Memory B cell (primary cell): ENCODE measurements at regions not wholly inside any gene's neighbourhood (a gene's known extent, or its start where the extent isn't known, plus 50 kb on each side); places are given as distances from the start of the nearest gene placed in this dataset.

Experiments
- ATAC-seq: fragments of 150-1000 bp; cut with Tn5 transposase; 2 replicates; pipeline ENCODE4 v1.10.0; 2021; ENCODE audit warnings: low read depth, mild to moderate bottlenecking, moderate library complexity
- DNase-seq, 2 donors: peaks; one replicate each; pipeline ENCODE4 v3.0.0; 2022; ENCODE audit warnings: low spot score in 2 of 2
- H3K27ac Mint-ChIP-seq: one replicate; pipeline ENCODE4 v1.8.0; 2022; ENCODE audit warnings: mild to moderate bottlenecking, moderate library complexity, mixed read lengths
- H3K27me3 Mint-ChIP-seq: one replicate; pipeline ENCODE4 v1.8.0; 2022; ENCODE audit warnings: mixed read lengths
- H3K36me3 Mint-ChIP-seq: one replicate; pipeline ENCODE4 v1.8.0; 2022; ENCODE audit warnings: mild to moderate bottlenecking, mixed read lengths
- H3K4me1 Mint-ChIP-seq: one replicate; pipeline ENCODE4 v1.8.0; 2022; ENCODE audit warnings: mixed read lengths
- H3K4me3 Mint-ChIP-seq: one replicate; pipeline ENCODE4 v1.8.0; 2022; ENCODE audit warnings: mild to moderate bottlenecking, moderate library complexity, mixed read lengths
- H3K9me3 Mint-ChIP-seq: one replicate; pipeline ENCODE4 v1.8.0; 2022; ENCODE audit warnings: mixed read lengths

DNA sequence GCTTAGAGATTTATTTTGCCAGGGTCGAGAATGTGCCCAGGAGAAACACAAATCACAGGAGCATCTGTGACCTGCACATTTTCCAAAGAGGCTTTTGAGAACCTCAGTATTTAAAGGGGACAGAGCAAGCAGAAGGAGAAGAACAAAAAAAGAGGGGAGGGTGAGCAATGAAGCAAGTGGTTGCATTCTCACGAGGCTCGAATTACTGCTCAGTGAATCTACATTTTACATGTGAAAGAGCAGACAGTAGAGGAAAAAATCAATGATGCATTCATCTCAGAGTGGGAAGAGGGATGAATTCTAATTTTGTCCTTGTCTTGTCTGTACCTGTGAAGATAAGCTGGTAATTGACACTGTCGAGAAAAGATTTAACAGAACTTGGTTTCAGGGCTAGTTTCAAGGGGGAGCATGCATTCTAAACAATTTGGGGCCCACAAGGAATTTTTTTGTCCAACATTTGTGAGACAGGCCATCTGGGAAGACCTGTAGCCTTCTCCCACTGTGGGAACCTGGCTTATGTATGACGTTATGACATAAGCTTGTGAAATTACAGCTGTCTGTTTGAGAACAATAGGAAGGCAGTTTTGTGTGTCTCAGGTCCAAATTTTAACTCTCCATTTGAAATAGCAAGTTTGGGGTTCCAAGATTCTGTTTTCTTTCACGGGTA, 855.1 kb downstream of the SLITRK5 start:
- DNase-seq: no peak
- H3K27me3 Mint-ChIP-seq: no peaks in the 10 kb centered on the region
- no peak for ATAC-seq
- H3K27ac Mint-ChIP-seq: no peak overlapping the region
- H3K4me1 Mint-ChIP-seq: no peaks in the 10 kb centered on the region
- no peaks in the 10 kb centered on the region for H3K36me3 Mint-ChIP-seq
- peaks cover 4% of the 10 kb centered on the region for H3K9me3 Mint-ChIP-seq
- no peak overlapping the region for H3K4me3 Mint-ChIP-seq

DNA sequence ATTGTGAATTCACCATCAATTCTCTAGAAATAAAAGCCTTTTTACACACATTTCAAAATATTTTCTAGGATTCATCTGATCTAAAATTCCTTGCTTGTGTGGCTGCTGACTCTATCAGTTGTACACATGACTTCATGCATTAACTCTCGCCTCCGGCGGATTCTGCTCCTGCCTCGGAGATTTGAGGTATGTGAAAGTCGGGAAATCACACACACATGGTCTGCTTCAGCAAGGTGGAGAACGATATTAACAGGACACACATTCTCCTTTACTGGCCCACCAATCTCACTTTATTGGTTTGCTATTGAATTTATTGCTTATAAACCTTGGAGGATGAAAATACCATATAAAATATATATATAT, 855.7 kb downstream of the SLITRK5 start:
- no peak for ATAC-seq
- no peak for DNase-seq
- Mint-ChIP-seq H3K27me3 (no peaks in the 10 kb centered on the region), H3K27ac (no peak overlapping the region), H3K9me3 (peaks cover 4% of the 10 kb centered on the region), H3K36me3 (no peaks in the 10 kb centered on the region), H3K4me3 (no peak overlapping the region), H3K4me1 (no peaks in the 10 kb centered on the region)

DNA sequence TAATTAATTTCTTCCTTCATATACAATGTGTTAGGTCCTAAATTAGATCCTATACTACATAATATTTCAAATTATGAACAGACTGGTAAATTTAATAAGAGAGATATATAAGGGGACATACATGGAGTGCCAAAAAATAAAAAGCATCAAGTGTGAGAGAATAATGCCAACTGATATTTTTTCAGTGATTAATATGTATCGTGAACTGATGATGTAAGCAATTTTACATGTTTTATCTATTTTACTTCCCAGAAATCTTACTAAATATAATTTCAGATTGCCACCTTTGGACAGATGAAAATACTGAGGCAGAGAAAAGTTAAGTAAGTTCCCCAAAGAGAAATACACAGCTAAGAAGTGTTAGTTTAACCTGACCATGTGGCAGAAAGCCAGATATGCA, 870.8 kb downstream of the SLITRK5 start:
- no peak for ATAC-seq
- H3K36me3 Mint-ChIP-seq: no peaks in the 10 kb centered on the region

DNA sequence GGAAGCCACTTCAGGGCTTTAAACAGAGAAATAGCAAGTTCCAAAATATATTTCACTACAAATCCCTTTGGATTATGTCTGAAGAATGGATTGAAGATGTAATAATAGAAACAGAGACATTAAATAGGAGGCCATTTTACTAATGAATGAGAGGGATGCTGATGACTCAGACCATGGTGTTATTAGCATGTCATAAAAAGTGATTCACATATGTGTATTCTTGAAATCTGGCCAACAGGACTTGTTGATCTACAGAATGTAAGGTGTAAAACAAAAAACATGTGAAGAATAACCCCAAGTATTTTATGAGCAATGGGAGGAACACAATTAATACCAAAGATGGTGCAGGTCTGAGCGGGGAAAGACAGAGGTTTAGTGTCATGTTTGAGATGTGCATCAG, 873.7 kb downstream of the SLITRK5 start:
- ATAC-seq (no peak), DNase-seq (no peak)
- no peaks in the 10 kb centered on the region for H3K36me3 Mint-ChIP-seq
- no peaks in the 10 kb centered on the region for H3K4me1 Mint-ChIP-seq
- peaks cover 4% of the 10 kb centered on the region for H3K9me3 Mint-ChIP-seq
- no peaks in the 10 kb centered on the region for H3K27me3 Mint-ChIP-seq
- no peak overlapping the region for H3K27ac Mint-ChIP-seq
- no peak overlapping the region for H3K4me3 Mint-ChIP-seq

More for the DNA sequence above, 870.8 kb downstream of the SLITRK5 start:
- DNase-seq: no peak
- peaks cover 4% of the 10 kb centered on the region for H3K9me3 Mint-ChIP-seq
- H3K4me1 Mint-ChIP-seq: no peaks in the 10 kb centered on the region
- H3K4me3 Mint-ChIP-seq: no peak overlapping the region
- H3K27ac Mint-ChIP-seq: no peak overlapping the region
- no peaks in the 10 kb centered on the region for H3K27me3 Mint-ChIP-seq

DNA sequence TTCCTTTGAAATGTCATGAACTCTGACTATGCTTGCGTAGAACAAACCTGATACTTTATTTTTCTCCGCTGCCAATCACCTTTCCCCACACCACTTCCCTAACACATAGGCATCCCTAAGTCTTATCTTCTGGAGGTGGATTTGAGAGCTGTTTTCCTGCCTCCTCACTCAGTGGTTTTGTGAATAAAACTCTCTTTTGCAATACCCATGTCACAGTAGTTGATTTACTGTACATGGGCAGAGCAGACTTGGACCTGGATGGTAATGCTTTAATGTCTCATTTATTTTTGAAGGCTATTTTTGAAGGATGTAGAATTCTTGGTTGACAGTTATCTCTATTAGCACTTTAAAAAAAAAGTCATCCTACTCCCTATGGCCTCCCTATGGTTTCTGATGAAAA, 881.8 kb downstream of the SLITRK5 start:
- Mint-ChIP-seq H3K36me3 (no peaks in the 10 kb centered on the region), H3K9me3 (peaks cover 2% of the 10 kb centered on the region), H3K27ac (no peak overlapping the region), H3K4me1 (no peaks in the 10 kb centered on the region), H3K4me3 (no peak overlapping the region), H3K27me3 (no peaks in the 10 kb centered on the region)
- DNase-seq (no peak), ATAC-seq (no peak)

DNA sequence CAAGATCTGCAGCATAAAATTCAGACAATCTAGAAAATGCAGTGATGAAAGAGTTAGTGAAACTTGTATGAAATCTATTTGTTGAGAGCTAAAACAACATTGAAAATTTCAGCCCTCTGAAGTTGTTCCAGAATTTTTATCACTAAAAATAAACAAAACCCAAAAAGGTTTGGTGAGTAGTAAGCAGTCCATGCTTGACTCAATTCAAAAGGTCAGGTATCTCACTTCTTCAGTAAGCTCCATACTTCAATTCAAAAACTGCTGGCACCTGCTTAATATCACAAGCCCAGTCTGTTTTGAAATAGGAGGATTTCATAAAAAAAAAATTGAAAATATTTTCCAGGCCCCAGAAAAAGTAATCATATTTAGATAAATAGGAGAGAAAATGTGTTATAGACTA, 894.4 kb downstream of the SLITRK5 start:
- DNase-seq: no peak
- Mint-ChIP-seq H3K9me3 (peaks cover 7% of the 10 kb centered on the region), H3K27me3 (no peaks in the 10 kb centered on the region), H3K4me1 (no peaks in the 10 kb centered on the region), H3K4me3 (no peak overlapping the region), H3K27ac (no peak overlapping the region), H3K36me3 (no peaks in the 10 kb centered on the region)
- no peak for ATAC-seq

DNA sequence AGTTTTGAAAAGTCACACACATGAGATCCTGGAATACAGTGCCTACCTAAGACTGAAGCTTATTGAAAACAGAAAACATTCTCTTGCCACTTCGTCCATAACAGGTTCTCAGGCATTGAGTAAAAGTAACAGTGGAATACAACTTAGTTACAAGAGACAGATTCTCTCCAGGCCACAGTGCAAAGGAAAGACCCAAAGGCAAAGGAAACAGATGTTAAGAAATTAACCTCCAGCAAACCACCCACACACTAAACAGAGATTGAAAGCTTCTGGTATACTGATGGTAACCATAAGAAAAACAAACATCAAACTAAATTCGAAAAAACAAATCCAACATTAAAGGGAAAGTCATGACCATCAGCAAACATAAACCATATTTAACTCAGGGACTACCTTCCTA, 914.7 kb downstream of the SLITRK5 start:
- no peak for ATAC-seq
- Mint-ChIP-seq H3K4me1 (no peaks in the 10 kb centered on the region), H3K9me3 (peaks cover 7% of the 10 kb centered on the region), H3K4me3 (no peak overlapping the region), H3K36me3 (no peaks in the 10 kb centered on the region), H3K27me3 (no peaks in the 10 kb centered on the region), H3K27ac (no peak overlapping the region)
- DNase-seq: no peak

DNA sequence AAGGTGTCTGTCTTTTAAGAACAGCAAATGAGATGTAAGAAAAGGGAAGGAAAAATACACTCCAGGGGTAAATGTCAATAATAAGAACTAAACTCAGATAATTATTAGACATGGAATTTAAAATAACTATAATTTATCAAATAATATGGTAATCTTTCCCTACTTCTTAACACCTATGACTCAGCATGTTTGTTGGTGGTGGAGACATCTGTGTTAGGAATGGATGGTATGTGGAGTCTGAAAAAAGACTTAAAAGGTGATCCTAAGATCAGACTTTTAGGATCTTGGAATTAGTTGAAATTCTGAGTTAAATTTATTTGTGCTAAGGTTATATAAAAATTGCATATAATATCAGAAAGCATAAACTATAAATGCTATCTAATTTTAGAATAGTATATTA, 915.1 kb downstream of the SLITRK5 start:
- H3K36me3 Mint-ChIP-seq: no peaks in the 10 kb centered on the region
- peaks cover 7% of the 10 kb centered on the region for H3K9me3 Mint-ChIP-seq
- no peaks in the 10 kb centered on the region for H3K4me1 Mint-ChIP-seq
- H3K27ac Mint-ChIP-seq: no peak overlapping the region
- no peak for DNase-seq
- no peaks in the 10 kb centered on the region for H3K27me3 Mint-ChIP-seq
- H3K4me3 Mint-ChIP-seq: no peak overlapping the region
- ATAC-seq: no peak

DNA sequence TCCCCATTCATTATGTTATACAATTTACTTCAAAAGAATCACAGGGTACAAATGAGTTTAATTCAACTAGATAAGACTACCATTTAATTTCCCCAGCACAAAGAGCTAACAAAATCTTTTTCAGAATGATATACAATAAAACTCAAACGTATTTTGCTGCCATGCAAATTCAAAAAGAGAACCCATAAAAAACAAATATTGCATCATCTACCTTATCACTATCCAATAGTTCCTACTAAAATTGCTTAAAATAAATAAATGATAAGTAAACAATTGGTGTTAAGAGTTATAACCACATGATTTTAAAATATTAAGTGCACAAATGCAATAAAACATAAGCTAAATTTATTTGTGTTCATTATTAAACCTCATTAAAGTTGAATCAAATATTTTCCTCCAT, 919.4 kb downstream of the SLITRK5 start:
- H3K4me1 Mint-ChIP-seq: no peaks in the 10 kb centered on the region

DNA sequence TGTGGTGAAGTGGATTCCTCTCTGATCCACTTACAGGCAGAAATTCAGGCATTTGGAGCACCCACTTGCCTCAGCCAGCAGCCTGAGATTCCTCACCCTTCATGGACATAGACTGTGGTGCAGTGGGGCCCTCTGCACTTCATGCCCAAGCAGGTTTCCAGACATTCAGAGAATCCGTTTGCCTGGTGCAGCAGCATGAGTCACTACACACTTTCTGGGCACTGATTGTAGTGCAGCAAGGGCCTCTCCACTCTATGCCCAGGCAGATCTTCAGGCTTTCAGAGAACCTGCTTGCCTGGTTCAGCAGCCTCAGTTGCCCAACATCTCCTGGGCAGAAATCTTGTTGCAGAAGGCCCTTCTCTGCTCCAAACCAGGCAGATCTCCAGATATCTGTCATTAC, 920.9 kb downstream of the SLITRK5 start:
- Mint-ChIP-seq H3K9me3 (peaks cover 11% of the 10 kb centered on the region), H3K27ac (no peak overlapping the region), H3K4me1 (no peaks in the 10 kb centered on the region), H3K27me3 (no peaks in the 10 kb centered on the region), H3K36me3 (no peaks in the 10 kb centered on the region), H3K4me3 (no peak overlapping the region)
- ATAC-seq: no peak
- DNase-seq: no peak

More for the DNA sequence above, 919.4 kb downstream of the SLITRK5 start:
- Mint-ChIP-seq H3K9me3 (peaks cover 10% of the 10 kb centered on the region), H3K27ac (no peak overlapping the region), H3K27me3 (no peaks in the 10 kb centered on the region), H3K4me3 (no peak overlapping the region), H3K36me3 (no peaks in the 10 kb centered on the region)
- DNase-seq: no peak
- no peak for ATAC-seq

DNA sequence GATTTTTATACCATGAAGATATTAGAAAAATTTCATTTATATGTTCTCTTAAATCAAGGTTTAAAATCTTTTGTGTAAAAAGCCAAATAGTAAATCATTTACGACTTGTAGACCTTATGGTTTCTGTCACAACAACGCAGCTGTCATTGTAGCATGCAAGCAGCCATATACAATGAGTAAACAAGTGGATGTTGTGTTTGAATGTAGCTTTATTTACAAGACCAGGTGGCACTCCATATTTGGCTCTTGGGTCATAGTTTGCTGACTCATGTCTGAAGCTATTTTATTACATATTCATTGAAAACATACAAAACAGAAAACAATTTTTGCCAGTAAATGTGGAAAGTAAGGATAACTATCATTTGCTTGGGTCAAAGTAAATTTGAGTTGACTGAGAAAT, 930.8 kb downstream of the SLITRK5 start:
- H3K9me3 Mint-ChIP-seq: peaks cover 4% of the 10 kb centered on the region
- ATAC-seq (no peak), DNase-seq (no peak)
- H3K4me1 Mint-ChIP-seq: no peaks in the 10 kb centered on the region
- H3K36me3 Mint-ChIP-seq: no peaks in the 10 kb centered on the region
- H3K4me3 Mint-ChIP-seq: no peak overlapping the region
- no peak overlapping the region for H3K27ac Mint-ChIP-seq
- no peaks in the 10 kb centered on the region for H3K27me3 Mint-ChIP-seq

DNA sequence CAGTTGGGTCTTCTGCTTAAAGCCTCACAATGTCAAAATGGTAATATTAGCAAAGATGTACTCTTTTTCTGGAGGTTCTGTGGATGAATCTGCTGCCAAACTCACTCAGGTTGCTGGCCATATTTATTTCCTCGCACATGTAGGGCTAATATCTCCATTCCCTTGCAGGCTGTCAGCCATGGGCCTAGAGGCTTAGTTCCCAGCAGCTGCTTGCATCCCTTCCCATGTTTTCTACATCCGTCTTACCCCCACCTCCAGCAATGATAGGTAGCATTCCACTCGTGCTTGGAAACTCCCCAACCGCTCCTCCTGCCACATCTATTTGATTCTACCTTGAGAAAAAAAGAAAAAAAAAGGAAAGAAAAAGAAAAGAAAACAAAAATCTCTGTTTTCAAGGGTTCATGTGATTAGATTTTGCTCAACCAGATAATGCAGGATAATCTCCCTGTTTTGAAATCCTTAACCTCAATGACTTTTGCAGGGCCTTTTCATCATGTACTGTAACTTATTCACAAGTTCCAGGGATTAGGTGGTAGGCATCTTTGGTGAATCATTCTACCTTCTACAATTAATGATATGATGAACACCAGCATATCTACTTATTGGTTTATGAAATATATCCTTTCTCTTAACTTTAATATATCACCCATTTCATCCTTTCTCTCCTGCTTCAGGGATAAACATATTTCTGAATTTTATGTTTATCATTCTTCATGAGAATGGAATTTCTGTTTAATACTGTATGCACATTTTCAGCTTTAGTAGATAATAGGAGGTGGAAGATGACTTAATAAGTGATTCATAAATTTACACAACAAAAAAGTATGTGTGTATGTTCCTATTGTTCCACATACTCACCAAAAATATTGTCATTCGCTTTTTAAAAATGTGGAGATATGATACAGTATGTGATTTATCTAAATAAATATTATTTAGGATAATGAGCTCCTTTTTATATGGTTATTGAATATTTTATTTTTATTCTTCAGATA, 931.9 kb downstream of the SLITRK5 start:
- Mint-ChIP-seq H3K27me3 (no peaks in the 10 kb centered on the region), H3K4me3 (no peak overlapping the region), H3K9me3 (peaks cover 4% of the 10 kb centered on the region), H3K4me1 (no peaks in the 10 kb centered on the region), H3K36me3 (no peaks in the 10 kb centered on the region), H3K27ac (no peak overlapping the region)
- no peak for DNase-seq
- ATAC-seq: no peak

DNA sequence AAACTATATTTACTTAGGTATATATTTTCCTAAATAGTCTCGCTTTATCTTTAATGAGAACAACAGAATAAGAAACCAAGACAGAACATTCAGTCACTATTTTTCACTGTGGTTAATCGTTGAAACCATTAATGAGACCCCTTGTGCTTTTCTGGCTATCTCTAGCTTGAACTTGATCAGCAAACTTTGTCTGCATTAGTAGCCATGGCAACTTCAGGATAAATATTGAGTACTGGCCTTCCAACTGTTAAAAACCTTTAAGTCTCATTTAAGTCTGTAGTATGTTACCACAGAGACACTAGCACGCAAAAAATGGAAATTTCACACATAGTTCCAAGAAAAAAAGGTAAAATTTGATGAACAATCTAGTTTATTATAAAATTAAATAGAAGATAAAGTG, 946.0 kb downstream of the SLITRK5 start:
- ATAC-seq (no peak), DNase-seq (no peak)
- Mint-ChIP-seq H3K4me1 (no peaks in the 10 kb centered on the region), H3K27me3 (no peaks in the 10 kb centered on the region), H3K9me3 (peaks cover 7% of the 10 kb centered on the region), H3K36me3 (no peaks in the 10 kb centered on the region), H3K27ac (no peak overlapping the region), H3K4me3 (no peak overlapping the region)

DNA sequence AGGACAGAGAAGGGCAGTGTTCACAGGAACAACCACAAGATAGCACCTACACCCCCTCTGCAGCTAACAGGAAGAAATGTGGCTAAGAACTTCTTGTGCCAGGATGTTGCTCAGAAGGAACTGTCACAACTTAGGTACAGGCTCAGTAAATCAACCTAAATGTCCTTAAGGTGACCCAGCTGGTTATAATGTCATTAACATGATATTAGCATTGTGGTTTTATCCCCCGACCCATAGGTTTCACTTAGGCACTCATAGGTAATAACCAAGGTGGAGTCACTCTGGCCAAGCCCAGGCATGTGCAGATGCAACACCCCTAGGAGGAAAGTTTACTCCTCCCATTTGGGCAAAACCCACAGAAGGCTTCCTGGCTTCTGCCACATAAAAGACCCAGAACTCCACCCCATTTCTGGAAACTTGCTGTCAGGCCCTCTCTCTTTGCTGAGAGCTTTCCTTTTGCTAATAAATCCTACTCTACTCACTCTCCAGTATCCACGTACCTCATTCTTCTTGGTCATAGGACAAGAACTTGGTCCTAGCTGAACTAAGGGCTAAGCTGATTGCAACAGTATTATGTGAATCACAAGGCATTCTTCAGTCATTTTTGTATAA, 951.3 kb downstream of the SLITRK5 start:
- H3K4me3 Mint-ChIP-seq: no peak overlapping the region
- no peaks in the 10 kb centered on the region for H3K4me1 Mint-ChIP-seq
- H3K27me3 Mint-ChIP-seq: no peaks in the 10 kb centered on the region
- peaks cover 9% of the 10 kb centered on the region for H3K9me3 Mint-ChIP-seq
- ATAC-seq (no peak), DNase-seq (no peak)
- H3K36me3 Mint-ChIP-seq: no peaks in the 10 kb centered on the region
- H3K27ac Mint-ChIP-seq: no peak overlapping the region
